Thoracic aorta (tissue), 2 donors: ENCODE measurements at regions not wholly inside any gene's neighbourhood (a gene's known extent, or its start where the extent isn't known, plus 50 kb on each side); places are given as distances from the start of the nearest gene placed in this dataset.

Source experiments
- ATAC-seq: fragments of 150-250 bp; one replicate; pipeline ENCODE4 v1.8.0; 2017; ENCODE audit warnings: low read depth; ENCODE audit not compliant: insufficient number of reproducible peaks, low FRiP score
- DNase-seq: peaks from one replicate; pipeline ENCODE4 v3.0.0-alpha.2; 2020; ENCODE audit warnings: low spot score
- H3K27ac ChIP-seq, 2 donors: fragments of 200-600 bp; sonication (generic); 1 replicate in 1 of 2; 2 replicates in 1 of 2; pipeline ENCODE4 v1.5.1; 2016; ENCODE audit warnings: mild to moderate bottlenecking in 2 of 2, moderate library complexity in 2 of 2
- H3K27me3 ChIP-seq: fragments of 200-600 bp; sonication (generic); replicated peaks from 2 replicates; pipeline ENCODE4 v1.6.0; 2016; ENCODE audit warnings: mild to moderate bottlenecking; ENCODE audit not compliant: insufficient read depth
- H3K36me3 ChIP-seq: fragments of 200-600 bp; sonication (generic); one replicate; pipeline ENCODE4 v1.5.1; 2016
- H3K4me1 ChIP-seq, 2 donors: fragments of 200-600 bp; sonication (generic); 1 replicate in 1 of 2; 2 replicates in 1 of 2; pipeline versions ENCODE4 v1.5.1 to v1.6.0; 2016; ENCODE audit warnings: low read depth in 2 of 2, mild to moderate bottlenecking in 1 of 2; ENCODE audit not compliant: control insufficient read depth in 1 of 2
- H3K4me3 ChIP-seq: fragments of 200-600 bp; sonication (generic); 2 replicates; pipeline ENCODE4 v1.5.1; 2016; ENCODE audit warnings: mild to moderate bottlenecking
- H3K9me3 ChIP-seq: fragments of 200-600 bp; sonication (generic); 2 replicates; pipeline ENCODE4 v1.5.1; 2016
- TF ChIP-seq, protein P1 (sequence below): fragments of 200-600 bp; sonication (generic); IDR thresholded peaks from one replicate; pipeline ENCODE4 v1.5.1; 2019; ENCODE audit warnings: antibody characterized with exemption

- TF ChIP-seq, protein P1, sequence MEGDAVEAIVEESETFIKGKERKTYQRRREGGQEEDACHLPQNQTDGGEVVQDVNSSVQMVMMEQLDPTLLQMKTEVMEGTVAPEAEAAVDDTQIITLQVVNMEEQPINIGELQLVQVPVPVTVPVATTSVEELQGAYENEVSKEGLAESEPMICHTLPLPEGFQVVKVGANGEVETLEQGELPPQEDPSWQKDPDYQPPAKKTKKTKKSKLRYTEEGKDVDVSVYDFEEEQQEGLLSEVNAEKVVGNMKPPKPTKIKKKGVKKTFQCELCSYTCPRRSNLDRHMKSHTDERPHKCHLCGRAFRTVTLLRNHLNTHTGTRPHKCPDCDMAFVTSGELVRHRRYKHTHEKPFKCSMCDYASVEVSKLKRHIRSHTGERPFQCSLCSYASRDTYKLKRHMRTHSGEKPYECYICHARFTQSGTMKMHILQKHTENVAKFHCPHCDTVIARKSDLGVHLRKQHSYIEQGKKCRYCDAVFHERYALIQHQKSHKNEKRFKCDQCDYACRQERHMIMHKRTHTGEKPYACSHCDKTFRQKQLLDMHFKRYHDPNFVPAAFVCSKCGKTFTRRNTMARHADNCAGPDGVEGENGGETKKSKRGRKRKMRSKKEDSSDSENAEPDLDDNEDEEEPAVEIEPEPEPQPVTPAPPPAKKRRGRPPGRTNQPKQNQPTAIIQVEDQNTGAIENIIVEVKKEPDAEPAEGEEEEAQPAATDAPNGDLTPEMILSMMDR, result no peak
- ATAC-seq (no peak), DNase-seq (no peak)
- no peaks in the 10 kb centered on the region for H3K4me1 ChIP-seq
- H3K4me3 ChIP-seq, result no peak overlapping the region
- H3K27ac ChIP-seq, result no peak overlapping the region
- no peaks in the 10 kb centered on the region for H3K36me3 ChIP-seq
- no peaks in the 10 kb centered on the region for H3K27me3 ChIP-seq
- no peaks in the 10 kb centered on the region for H3K9me3 ChIP-seq
Observed at GRCh38 chr9:26477963-26478362, 414.6 kb downstream of the CAAP1 start.

GRCh38 chr9:26471261-26471660 lies 421.3 kb downstream of the CAAP1 start:
- Histone ChIP-seq H3K36me3 (no peaks in the 10 kb centered on the region), H3K4me1 (no peaks in the 10 kb centered on the region), H3K27ac (no peak overlapping the region), H3K9me3 (peaks cover 6% of the 10 kb centered on the region), H3K27me3 (no peaks in the 10 kb centered on the region), H3K4me3 (no peak overlapping the region)
- ATAC-seq (no peak), DNase-seq (no peak)
- TF ChIP-seq, protein P1, result no peak

GRCh38 chr9:26470284-26470683 lies 422.3 kb downstream of the CAAP1 start:
- ATAC-seq (no peak), DNase-seq (no peak)
- no peak overlapping the region for H3K27ac ChIP-seq
- H3K4me1 ChIP-seq, result no peaks in the 10 kb centered on the region
- no peak overlapping the region for H3K4me3 ChIP-seq
- H3K36me3 ChIP-seq, result no peaks in the 10 kb centered on the region
- H3K27me3 ChIP-seq, result no peaks in the 10 kb centered on the region
- TF ChIP-seq, protein P1, result no peak
- peaks cover 6% of the 10 kb centered on the region for H3K9me3 ChIP-seq

- no peaks in the 10 kb centered on the region for H3K36me3 ChIP-seq
- H3K9me3 ChIP-seq, result no peaks in the 10 kb centered on the region
- no peak for ATAC-seq
Observed at GRCh38 chr9:26463837-26464236, 428.8 kb downstream of the CAAP1 start.

GRCh38 chr9:26462751-26463150 lies 429.9 kb downstream of the CAAP1 start:
- no peaks in the 10 kb centered on the region for H3K36me3 ChIP-seq
- TF ChIP-seq, protein P1, result no peak
- no peaks in the 10 kb centered on the region for H3K4me1 ChIP-seq
- H3K27ac ChIP-seq, result no peak overlapping the region
- no peaks in the 10 kb centered on the region for H3K9me3 ChIP-seq
- ATAC-seq (no peak), DNase-seq (no peak)
- no peaks in the 10 kb centered on the region for H3K27me3 ChIP-seq
- H3K4me3 ChIP-seq, result no peak overlapping the region

More at GRCh38 chr9:26463837-26464236, 428.8 kb downstream of the CAAP1 start:
- H3K27me3 ChIP-seq, result no peaks in the 10 kb centered on the region
- H3K4me1 ChIP-seq, result no peaks in the 10 kb centered on the region
- no peak for DNase-seq
- no peak overlapping the region for H3K4me3 ChIP-seq
- TF ChIP-seq, protein P1, result no peak
- H3K27ac ChIP-seq, result no peak overlapping the region
